ENCODE measurements at regions not wholly inside any gene's neighbourhood (a gene's known extent, or its start where the extent isn't known, plus 50 kb on each side); places are given as distances from the start of the nearest gene placed in this dataset.

DNA sequence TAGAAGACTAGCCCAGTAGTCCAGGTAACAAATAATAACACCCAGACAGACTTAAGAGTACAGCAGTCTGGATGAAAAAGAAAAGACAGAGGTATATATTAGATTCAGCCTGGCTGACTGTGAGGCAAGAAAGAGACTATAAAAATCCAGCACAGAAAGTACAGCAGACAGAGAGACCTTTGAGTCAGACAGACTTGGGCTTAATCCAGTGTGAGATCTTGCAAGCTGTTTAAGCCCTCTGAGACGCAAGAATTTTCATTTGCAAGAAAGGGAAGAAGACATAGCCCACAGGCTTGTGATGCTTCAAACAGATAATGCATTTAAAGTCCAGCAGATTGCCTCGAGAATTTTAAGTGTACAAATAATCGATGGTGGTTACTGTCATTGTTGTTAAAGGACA is 471.4 kb downstream of the LIG4 start:
- peak; percentile 26 for DNase-seq (ENCODE audit: low spot score)
- Histone ChIP-seq H3K9me2 (replicated peaks; ENCODE audit: insufficient read depth) (no peaks in the 10 kb centered on the region), H3K4me1 (ENCODE audit: insufficient read depth) (no peaks in the 10 kb centered on the region), H3K79me2 (no peaks in the 10 kb centered on the region), H3K36me3 (replicated peaks; ENCODE audit: insufficient read depth, low read depth) (no peaks in the 10 kb centered on the region), H2AFZ (no peak overlapping the region), H4K20me1 (ENCODE audit: insufficient read depth, poor library complexity, severe bottlenecking) (no peaks in the 10 kb centered on the region), H3K4me3 (no peak overlapping the region), H3K9me3 (ENCODE audit: low read depth) (no peaks in the 10 kb centered on the region), H3K27ac (no peak overlapping the region), H3K4me2 (peak overlapping the region; percentile 37), H3K27me3 (no peaks in the 10 kb centered on the region)
- TF ChIP-seq EZH2phosphoT487 (IDR thresholded peaks at IDR 0.05; ENCODE audit: low read depth, severe bottlenecking, unreplicated experiment), result no peak
- TF ChIP-seq EZH2 (IDR thresholded peaks at IDR 0.05; ENCODE audit: borderline replicate concordance), result no peak
- TF ChIP-seq, protein P1, sequence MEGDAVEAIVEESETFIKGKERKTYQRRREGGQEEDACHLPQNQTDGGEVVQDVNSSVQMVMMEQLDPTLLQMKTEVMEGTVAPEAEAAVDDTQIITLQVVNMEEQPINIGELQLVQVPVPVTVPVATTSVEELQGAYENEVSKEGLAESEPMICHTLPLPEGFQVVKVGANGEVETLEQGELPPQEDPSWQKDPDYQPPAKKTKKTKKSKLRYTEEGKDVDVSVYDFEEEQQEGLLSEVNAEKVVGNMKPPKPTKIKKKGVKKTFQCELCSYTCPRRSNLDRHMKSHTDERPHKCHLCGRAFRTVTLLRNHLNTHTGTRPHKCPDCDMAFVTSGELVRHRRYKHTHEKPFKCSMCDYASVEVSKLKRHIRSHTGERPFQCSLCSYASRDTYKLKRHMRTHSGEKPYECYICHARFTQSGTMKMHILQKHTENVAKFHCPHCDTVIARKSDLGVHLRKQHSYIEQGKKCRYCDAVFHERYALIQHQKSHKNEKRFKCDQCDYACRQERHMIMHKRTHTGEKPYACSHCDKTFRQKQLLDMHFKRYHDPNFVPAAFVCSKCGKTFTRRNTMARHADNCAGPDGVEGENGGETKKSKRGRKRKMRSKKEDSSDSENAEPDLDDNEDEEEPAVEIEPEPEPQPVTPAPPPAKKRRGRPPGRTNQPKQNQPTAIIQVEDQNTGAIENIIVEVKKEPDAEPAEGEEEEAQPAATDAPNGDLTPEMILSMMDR (IDR thresholded peaks at IDR 0.05; ENCODE audit: poor library complexity), result no peak
- 38% methylated on average over 3 of the region's 3 CpGs for WGBS (ENCODE audit: low lambda C conversion rate, missing lambda C conversion rate)

DNA sequence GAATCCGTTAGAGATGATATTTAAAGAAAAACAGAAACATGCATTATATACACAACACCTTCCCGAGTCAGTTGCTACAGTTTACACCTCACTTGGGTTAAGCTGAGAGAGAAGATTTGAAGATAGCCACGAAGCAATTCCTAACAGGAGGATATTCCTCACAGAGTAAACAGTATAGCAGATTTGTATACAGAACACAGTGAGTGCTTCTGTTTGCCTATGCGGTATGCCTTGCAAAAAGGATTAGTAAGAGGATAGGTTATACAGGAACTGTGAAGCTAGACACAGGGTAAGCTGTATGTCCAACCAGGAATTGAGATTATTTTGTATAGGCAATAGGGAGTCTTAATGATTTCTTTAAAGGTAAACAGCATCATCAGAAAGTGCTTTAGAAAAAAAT is 471.8 kb downstream of the LIG4 start:
- H3K9me2 ChIP-seq (replicated peaks; ENCODE audit: insufficient read depth), result no peaks in the 10 kb centered on the region
- H3K4me3 ChIP-seq, result no peak overlapping the region
- no peaks in the 10 kb centered on the region for H3K27me3 ChIP-seq
- TF ChIP-seq EZH2 (IDR thresholded peaks at IDR 0.05; ENCODE audit: borderline replicate concordance), result no peak
- TF ChIP-seq, protein P1 (IDR thresholded peaks at IDR 0.05; ENCODE audit: poor library complexity), result no peak
- no peaks in the 10 kb centered on the region for H3K79me2 ChIP-seq
- no peaks in the 10 kb centered on the region for H4K20me1 ChIP-seq (ENCODE audit: insufficient read depth, poor library complexity, severe bottlenecking)
- H3K4me1 ChIP-seq (ENCODE audit: insufficient read depth), result no peaks in the 10 kb centered on the region
- H3K36me3 ChIP-seq (replicated peaks; ENCODE audit: insufficient read depth, low read depth), result no peaks in the 10 kb centered on the region
- no peak overlapping the region for H3K27ac ChIP-seq
- WGBS (ENCODE audit: low lambda C conversion rate, missing lambda C conversion rate), result 23% methylated on average over 4 of the region's 4 CpGs
- H2AFZ ChIP-seq, result no peak overlapping the region
- no peaks in the 10 kb centered on the region for H3K9me3 ChIP-seq (ENCODE audit: low read depth)
- peak overlapping the region; percentile 37 for H3K4me2 ChIP-seq
- DNase-seq (ENCODE audit: low spot score), result no peak

DNA sequence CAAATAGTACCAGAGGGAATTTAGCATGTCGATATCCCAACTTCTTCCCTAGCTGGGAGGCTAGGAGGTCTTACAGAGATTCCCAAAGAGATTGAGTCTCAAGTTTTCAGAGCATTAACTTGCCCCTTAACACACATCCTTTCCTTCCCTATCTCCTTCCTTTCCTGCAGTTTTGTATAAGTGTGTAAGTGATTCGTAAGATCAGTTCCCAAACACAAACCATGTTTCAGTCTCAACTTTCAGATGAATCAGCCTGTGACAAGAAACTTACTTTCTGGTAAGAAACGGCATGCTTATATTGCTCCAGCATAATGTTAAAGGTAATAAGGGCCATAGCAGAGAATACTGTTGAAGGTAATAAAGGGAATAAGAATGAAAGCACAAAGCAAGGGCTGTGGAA is 472.2 kb downstream of the LIG4 start:
- H3K9me2 ChIP-seq (replicated peaks; ENCODE audit: insufficient read depth), result no peaks in the 10 kb centered on the region
- no peaks in the 10 kb centered on the region for H3K27me3 ChIP-seq
- H3K9me3 ChIP-seq (ENCODE audit: low read depth), result no peaks in the 10 kb centered on the region
- TF ChIP-seq, protein P1 (IDR thresholded peaks at IDR 0.05; ENCODE audit: poor library complexity), result no peak
- no peak for TF ChIP-seq EZH2phosphoT487 (IDR thresholded peaks at IDR 0.05; ENCODE audit: low read depth, severe bottlenecking, unreplicated experiment)
- TF ChIP-seq EZH2 (IDR thresholded peaks at IDR 0.05; ENCODE audit: borderline replicate concordance), result no peak
- no peaks in the 10 kb centered on the region for H4K20me1 ChIP-seq (ENCODE audit: insufficient read depth, poor library complexity, severe bottlenecking)
- no peak overlapping the region for H2AFZ ChIP-seq
- no peak for DNase-seq (ENCODE audit: low spot score)
- no peak overlapping the region for H3K27ac ChIP-seq
- peak overlapping the region; percentile 37 for H3K4me2 ChIP-seq
- no peaks in the 10 kb centered on the region for H3K4me1 ChIP-seq (ENCODE audit: insufficient read depth)
- H3K4me3 ChIP-seq, result no peak overlapping the region
- H3K79me2 ChIP-seq, result no peaks in the 10 kb centered on the region
- WGBS (ENCODE audit: low lambda C conversion rate, missing lambda C conversion rate), result 72% methylated on average over 3 of the region's 3 CpGs
- no peaks in the 10 kb centered on the region for H3K36me3 ChIP-seq (replicated peaks; ENCODE audit: insufficient read depth, low read depth)

DNA sequence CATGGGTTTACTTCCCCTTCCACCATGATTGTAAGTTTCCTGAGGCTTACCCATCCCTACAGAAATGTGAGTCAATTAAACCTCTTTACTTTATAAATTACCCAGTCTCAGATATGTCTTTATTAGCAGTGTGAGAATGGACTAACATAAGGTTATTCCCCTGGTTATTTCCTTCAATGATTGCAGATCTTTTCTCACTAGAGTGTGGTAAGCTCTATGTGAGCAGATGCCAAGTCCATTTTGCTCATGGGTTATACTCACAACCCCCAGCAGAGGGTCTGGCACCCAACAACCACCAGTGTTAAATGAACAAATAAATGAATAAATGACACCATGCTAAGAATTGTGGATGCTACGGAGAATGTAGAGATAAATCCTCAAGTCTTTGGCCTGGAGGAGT is 472.8 kb downstream of the LIG4 start:
- no peaks in the 10 kb centered on the region for H3K27me3 ChIP-seq
- WGBS (ENCODE audit: low lambda C conversion rate, missing lambda C conversion rate), result 87% methylated on average over 1 of the region's 1 CpG
- no peaks in the 10 kb centered on the region for H4K20me1 ChIP-seq (ENCODE audit: insufficient read depth, poor library complexity, severe bottlenecking)
- no peaks in the 10 kb centered on the region for H3K9me3 ChIP-seq (ENCODE audit: low read depth)
- H3K79me2 ChIP-seq, result no peaks in the 10 kb centered on the region
- DNase-seq (ENCODE audit: low spot score), result no peak
- no peaks in the 10 kb centered on the region for H3K9me2 ChIP-seq (replicated peaks; ENCODE audit: insufficient read depth)
- H3K4me3 ChIP-seq, result no peak overlapping the region
- no peaks in the 10 kb centered on the region for H3K4me1 ChIP-seq (ENCODE audit: insufficient read depth)
- TF ChIP-seq EZH2 (IDR thresholded peaks at IDR 0.05; ENCODE audit: borderline replicate concordance) (no peak), EZH2phosphoT487 (IDR thresholded peaks at IDR 0.05; ENCODE audit: low read depth, severe bottlenecking, unreplicated experiment) (no peak)
- TF ChIP-seq, protein P1 (IDR thresholded peaks at IDR 0.05; ENCODE audit: poor library complexity), result no peak
- no peak overlapping the region for H2AFZ ChIP-seq
- H3K27ac ChIP-seq, result no peak overlapping the region
- no peaks in the 10 kb centered on the region for H3K36me3 ChIP-seq (replicated peaks; ENCODE audit: insufficient read depth, low read depth)
- no peak overlapping the region for H3K4me2 ChIP-seq

All from hepatocyte (in vitro differentiated cells).